NCI-H2196 (cell line): ENCODE measurements at regions not wholly inside any gene's neighbourhood (a gene's known extent, or its start where the extent isn't known, plus 50 kb on each side); places are given as distances from the start of the nearest gene placed in this dataset.
A peak's percentile ranks its signal among the peaks of the same experiment; 100 is the strongest.

Experiments used
- DNase-seq: peaks from one replicate; lab custom pipeline; 2025; ENCODE audit not compliant: unreplicated experiment; lab: John Stamatoyannopoulos, UW

DNA sequence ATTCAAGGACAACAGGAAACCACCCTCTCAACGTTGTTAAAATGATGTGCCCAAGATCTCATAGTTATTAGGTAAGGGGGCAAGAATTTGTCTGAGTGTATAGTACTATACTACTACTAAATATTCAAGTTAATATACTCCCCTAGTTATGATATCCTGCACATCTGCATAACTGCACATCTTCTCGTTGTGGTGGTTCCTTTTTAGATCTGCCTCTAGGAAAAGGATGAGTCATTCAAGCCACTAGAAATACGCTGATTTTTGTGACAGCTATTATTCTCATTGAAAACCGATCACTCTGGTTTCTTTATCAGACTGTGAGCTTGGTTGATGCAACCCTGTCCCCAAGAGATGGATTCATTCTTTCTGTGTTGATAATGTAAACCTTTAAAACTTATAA lies 1067.0 kb upstream of the FANCL start:
- no peak for DNase-seq

DNA sequence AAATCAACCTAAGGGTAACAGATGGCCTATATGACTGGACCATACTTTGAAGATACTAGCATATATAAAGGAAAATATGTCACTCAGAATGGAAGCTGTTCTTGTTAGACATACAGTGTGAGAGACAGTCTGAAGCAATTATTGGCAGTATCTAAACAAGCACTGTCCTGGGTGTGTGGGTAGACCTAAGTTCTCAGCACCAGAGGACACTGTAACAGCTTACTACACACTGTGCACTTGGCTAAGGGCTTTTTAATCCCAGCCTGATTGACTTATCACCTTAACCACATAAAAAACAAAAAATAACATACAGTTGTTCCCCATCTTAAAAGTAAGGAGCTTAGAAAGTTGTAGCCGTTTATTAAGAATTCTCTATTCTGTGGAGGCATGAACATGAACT lies 1066.1 kb upstream of the FANCL start:
- DNase-seq: no peak

DNA sequence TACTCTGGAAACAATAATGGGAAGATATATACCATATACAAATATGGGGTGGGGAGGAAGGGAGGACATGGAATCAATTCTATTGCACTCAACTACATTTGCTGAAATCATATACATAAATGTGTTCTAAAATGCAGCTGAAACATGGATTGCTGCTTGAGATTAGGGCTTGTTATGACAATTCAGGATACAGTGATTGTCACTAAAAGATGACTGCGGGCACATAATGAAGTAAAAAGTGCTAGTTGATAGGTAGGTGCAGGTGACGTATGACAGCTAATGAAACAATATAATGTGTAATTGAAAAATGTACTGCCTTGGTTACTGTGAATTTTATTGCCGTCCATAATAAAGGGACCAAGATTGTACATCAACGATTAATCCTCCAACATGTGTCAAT lies 1062.1 kb upstream of the FANCL start:
- no peak for DNase-seq

DNA sequence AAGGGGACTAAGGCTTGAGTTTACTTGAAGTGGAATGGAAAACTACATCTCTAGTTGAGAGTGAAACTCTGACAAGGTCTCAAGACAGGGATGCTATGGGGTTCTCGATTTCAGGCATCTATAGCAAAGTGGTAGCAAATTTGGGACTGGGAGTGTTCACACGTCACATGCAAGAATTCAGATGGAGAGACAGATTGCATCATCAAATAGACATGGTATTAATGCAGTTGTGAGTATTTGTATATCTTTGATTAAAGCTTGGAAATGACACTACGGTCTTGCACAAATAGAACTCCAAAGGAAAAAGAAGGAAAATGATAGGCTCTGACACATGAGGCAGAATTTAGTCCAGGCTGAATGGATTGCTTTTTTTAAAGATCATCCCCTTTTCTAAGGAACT lies 1061.6 kb upstream of the FANCL start:
- no peak for DNase-seq

DNA sequence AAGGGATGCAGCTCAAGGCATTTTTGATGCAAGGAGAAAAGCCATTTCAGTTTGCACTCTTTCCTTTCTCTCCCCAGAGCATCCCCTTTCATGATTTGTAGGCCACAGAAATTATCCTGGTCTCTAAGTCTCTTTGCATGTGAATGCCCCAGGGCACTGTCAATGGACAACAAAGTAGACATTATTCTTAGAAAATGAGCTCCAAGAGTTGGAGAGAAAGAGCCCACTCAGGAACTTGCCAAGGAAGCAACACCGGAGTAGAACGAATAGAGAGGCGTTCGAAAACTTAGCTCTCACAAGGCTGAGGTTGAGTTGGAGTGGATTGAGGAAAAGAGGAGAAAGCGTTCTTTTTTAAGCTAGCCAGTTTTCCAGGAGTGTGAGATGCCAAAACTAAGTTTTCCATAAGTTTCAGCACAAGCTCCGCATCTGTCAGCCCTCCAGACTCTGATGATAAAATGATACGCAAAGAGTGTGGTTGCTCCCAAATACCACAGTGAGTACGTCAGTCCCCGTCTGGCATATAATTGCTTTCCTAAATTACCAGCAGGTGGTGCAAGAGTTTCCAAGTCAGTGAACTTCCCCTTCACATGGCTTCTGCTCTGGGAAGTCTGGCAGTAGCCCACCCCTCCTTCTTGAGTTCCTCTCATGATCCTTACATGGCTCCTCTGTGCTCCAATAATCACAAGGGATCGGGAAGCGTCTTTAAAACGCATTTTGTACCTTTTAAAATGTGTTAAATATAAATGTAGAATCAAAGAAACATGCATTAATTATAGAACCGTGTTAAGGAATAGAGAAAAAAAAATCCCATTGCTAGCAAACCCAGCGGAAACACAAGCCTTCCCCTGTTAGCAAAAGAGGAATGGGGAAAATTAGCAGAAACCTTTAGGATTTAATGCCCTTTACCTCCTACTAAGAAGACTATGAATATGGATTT lies 1060.6 kb upstream of the FANCL start:
- DNase-seq: no peak

DNA sequence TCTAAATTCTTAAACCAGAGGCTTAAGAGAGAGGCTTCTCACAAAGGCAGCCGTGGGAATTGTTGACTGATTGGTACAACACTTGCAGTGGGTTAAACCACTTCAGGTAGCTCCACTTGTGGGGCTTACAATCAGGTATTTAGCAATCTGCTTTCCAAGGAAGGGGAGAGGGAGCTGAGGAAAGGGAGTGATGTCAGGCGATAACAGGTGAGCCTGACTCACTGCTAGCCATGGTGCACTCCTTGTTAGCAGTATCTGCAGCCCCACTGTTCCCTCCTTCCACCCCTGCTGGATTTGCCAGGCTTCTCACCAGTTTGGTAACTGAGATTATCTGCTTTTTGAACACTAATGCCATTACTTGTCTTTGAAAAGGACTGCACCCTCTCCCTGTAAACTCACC lies 1056.7 kb upstream of the FANCL start:
- DNase-seq: no peak

DNA sequence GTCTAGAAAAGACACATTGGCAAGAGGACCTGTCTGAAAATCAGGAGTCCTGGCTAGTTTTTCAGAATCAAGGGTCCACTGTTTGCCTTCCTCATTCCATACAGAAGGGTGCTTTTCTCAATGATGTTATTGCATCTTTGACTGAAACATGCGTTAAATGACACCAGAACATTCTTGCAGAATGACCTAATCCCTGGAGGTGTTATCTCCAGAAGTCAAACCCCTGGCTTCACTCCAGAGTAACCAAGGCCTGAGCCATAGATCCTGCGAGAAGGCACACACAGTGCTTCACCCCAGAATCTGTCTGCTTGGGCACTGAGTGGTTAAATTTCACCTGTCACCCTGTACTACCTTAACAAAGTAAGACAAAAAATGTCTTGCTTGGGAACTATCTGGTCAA lies 1055.2 kb upstream of the FANCL start:
- DNase-seq: no peak

DNA sequence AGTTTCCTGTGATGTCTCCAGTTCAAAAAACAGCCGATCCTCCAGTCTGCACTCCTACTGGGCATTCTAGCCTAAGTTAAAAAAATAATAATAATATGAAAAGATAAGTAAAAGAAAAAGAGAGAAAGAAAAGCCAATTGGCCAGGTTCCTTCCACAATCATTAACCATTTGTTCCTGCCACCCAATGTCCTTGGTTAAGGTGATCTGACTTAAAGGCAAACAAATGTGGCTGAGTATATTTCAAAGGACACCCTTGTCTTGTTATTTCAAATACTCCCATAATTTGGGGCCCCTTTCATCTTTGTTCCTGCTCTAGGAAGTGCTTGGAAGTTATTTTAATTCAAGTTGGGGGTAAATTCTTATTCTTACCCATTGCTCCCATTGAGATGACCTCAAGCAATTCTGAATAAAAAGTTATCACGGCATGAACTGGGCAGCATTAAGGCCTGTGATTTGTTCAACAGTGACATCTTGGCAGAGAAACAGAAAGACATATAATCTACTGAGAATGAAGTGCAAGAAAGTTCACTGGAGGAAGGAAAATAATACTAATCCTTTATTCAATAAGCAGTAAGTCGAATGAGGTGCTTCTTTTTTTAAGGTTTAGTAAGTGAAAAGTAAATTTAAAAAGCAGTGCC lies 1054.5 kb upstream of the FANCL start:
- DNase-seq: no peak

DNA sequence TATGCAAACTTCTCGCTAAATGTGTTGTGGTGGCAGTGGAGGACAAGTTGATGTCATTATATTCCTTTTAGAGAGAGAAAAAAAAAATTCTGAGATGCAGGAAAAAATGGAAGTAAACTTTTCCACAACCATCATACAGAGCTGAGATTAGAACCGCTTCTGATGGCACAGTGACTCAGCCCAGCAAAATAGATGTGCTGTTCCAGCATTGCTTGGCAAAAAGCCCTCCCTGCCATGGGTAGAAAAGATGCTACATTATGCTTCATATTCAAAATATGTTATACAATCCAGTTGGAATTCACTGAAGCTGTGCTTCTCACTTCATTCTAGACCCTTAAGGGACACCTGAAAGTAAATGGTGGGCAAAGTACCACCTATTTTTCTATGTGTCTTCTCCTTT lies 1047.6 kb upstream of the FANCL start:
- DNase-seq: no peak

DNA sequence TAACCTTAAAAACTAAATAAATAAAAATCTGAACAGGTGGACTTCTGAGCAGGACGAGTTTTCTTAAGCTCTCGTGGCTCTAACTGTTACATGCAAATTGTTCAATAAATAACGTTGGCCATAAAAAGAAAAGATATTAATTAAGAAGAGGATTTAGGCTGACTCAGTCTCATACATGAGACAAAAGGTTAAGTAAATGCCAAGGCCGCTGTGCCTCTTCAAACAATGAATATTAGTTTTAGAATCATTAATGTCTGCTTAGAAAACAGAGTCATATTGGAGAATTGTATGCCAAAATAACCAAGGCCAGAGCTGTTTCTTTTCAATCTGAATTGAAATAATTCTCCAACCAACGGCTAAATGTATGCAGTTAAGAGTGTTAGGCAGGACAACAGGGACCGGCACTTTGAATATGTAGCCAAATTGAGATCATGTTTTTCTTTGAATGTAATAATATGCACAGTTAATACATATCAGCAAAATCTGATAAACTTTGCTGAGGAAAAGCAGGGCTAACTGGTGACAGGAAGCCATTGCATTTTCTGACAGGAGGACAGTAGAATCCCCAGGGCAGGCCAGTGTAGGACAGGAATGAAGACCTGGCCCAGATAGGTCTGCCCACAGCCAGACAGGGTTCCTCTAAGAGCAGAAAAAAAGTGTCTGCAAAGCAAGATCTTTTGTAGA lies 1041.4 kb upstream of the FANCL start:
- DNase-seq: no peak

DNA sequence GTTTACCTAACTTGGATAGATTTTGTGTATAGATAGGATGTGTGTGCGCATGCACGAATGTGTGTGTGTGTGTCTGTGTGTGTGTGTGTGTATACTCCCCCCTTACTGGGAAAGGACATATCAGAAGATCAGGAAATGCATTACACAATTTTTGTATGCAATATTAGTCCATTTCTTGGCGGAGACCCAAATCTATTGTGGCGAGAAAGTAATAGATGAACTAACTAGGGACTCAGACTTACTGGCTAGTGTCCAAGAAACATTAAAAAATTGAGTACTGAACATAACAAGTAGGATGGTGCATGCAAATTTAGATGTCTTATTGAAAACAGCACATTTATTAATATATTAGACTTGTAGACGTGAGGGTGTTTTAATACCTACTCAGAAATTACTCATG lies 1036.5 kb upstream of the FANCL start:
- DNase-seq: peak; percentile 0

DNA sequence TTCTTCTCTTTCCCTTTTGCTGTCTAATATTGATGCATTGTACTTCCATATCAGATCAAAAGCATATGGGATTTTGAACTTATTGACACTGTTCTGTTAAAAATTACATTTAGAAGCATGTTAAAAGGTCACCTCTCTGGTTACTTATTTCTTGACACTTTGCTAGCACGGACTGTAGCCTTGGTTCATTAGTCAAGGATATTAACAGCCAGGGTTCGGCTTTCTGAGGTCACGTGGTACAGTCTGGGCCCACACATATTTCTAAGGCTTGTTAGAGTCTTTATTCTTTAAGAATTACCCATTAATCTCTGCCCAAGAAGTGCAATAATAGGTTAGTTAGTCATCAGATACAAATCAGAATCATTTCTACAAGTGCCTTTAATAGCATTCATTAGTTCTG lies 1035.8 kb upstream of the FANCL start:
- no peak for DNase-seq

DNA sequence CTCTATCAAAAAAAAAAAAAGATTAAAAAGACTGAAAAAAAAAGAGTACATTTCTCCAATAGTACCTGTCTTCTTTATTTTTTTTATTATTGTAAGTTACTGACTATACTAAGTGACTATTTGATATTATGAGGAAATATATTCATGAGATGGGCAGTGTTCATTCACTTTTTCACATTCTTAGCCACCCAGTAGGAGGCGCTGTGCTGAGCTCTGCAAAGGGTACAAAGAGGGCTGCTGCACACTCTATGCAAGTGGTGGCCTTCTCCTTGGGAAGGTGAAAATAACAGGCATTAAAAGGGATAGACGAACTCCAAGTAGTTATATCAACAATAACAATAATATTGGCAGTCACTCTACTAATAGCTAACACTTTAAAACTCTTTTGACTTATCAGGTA lies 1034.9 kb upstream of the FANCL start:
- DNase-seq: no peak

DNA sequence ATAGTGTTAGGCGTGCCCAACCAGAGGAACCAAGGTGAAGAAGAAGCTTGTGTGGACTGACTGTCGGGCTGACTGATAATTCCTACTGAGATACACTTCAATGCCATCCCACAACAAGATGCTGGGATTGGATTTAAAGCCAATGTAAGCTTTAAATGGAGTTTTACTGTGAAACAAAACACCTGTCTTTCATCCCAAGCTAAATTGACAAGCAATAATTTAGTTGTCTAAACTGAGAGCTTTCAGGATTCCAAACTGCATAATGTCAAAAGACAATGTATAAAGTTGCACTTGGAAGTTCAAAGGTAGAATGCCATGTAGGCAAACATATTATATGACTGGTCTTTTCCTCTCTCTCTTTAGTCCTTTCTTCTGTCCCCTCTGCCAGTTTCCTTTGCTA lies 1025.3 kb upstream of the FANCL start:
- DNase-seq: no peak

DNA sequence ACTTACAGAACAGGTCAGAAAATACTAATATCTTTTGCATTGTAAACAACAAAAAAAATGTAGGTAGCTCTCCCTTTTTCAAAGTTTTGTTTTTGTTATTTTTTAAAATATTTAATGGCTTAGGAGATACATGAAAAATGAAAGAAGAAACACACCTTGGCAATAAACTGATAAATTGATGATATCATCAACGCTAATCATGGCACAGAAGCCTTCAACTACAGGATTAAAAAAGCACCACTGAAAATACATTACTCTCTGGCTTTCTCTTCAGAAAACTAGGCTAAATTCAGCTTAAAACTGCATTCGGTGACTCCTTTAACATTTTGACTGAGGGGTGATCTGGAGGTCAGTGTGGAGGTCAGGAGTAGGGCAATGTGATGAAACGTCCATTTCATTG lies 1018.8 kb upstream of the FANCL start:
- DNase-seq: no peak

DNA sequence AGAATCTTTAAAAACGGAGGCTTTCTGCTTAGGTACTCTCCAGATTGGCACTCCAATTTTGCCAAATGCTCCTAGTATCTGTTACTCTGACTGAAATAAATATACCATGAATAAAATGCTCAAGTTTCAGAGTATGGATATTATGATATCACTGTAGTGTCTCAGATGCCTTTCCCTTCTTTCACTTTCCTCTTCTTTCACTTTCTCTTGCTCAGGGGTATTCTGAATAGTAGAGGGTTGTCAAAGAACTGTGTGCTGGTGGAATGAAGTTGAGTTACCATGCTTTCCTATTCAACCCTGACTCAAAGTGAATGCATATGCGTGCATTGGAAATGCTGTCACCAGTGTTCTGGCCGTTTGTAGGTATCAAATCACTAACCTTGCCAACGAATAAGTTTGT lies 1015.2 kb upstream of the FANCL start:
- DNase-seq: no peak

DNA sequence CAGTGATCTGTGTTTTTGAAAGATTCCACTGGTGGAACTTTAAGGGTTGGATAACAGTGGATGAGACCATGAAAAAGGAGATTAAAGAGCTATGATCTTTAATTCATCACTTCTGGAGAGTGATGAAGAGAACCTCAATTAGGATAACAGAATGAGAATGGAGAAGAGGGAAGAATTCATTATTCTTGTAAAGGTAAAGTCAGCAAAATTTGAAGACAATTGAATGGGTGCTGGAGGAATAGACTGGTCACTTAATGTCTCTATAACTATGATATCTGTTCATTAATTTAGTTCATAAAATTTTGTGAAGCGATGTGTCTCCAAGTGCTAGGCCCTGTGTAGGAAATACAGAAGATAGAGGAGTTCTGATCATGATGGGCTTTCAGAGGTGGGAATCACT lies 1013.2 kb upstream of the FANCL start:
- DNase-seq: no peak

DNA sequence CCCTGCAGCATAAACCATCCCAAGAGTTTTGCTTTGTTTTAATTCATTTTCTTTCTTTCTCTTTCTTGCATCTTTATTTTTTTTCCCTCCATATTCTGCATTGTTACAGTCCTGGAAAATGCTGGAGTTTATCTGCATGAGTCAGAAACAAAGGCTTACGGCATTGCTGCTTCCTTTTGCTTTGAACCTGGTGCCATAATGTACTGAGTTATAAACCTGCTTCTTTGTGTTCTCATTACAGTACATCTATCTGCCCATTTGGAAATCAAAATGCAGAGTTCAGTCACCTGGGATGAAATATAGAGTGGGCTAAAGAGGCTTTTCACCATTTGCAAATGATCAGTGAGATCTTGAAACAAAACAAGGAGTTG lies 1009.2 kb upstream of the FANCL start:
- no peak for DNase-seq

DNA sequence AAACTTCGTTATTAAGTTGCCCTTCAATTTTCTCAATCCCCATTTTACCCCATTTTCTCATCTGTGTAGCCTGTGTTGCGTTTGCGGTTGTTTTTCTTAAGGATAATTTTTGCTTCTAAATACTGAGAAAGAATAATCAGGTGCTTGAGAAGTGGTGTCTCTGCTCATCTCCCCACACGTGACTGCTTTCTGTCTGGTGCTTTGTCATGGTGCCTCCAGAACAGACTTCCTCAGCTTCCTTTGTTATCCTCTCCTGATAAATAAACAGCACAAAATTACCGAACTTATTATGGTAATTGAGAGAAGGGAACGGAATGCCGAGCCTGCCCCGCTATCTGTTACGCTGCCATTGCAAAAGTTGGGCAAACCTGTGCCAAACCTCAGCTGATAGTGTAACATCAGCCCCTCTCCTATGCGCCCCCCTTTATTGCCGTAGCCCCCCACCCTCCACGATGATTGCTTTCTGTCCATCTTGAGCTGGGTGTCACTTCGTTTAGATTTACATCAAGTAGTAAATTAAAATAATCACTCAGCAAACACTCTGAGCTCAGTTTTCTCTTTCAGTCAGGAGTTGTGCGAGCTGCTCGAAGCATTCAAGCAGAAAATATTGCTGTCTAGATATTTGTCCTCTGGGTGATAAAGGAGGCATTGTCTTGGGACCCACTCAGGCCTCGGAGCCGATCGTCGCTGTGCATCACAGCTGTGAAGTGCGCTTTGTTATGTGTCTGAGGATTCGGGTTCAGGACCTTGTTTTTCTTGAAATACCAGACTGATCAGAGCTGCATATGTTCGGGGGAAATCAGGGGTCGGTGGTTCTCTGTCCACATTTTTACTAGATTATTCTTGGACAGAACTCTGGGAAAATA lies 1008.5 kb upstream of the FANCL start:
- DNase-seq: no peak

DNA sequence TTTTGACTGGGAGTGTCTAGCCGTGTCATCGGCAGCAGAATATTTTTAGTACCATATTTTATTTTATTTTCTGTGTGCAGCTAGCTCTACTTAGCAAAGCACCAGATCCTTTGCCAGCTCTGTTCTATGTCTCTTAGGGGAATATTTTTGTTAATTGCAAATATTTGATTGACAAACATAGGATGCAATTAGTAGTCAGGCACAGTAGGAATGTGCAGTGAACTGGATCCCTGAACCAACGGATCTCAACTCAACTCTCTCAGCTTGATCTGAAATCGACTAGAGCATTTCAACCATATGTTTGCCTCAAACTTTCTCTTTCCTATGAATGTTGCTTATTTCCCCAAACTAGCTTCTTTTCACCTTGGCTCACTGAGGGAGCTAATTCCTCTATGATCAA lies 998.0 kb upstream of the FANCL start:
- DNase-seq: no peak

DNA sequence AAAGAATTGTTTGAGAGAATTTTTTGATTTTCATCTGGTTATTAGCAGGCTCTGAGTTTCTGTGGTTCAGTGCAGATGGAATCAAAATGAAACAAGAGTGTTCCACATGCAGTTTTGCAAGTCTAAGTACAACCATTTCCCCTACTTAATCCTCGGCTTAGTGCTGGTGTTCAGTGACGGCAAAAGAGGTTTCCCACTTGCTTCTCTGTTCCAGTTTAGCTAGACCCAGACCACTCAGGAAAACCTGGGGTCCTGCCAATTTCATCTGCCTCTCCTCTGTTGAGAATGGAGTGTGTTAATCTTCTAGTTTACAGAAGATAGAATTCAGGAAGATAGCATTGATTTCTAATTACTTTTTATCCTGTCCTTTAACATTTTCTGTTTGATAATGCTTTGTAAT lies 996.2 kb upstream of the FANCL start:
- DNase-seq: no peak
